HEK293T (cell line): ENCODE measurements at regions not wholly inside any gene's neighbourhood (a gene's known extent, or its start where the extent isn't known, plus 50 kb on each side); places are given as distances from the start of the nearest gene placed in this dataset.

Experiments used
- CTCF ChIA-PET: fragments of 350-600 bp; formaldehyde crosslinking; extraction: SDS; loops from one replicate; lab custom pipeline; 2021; ENCODE audit warnings: antibody characterized with exemption, inconsistent platforms; lab: Yijun Ruan, JAX
- POLR2A ChIA-PET: fragments of 350-600 bp; formaldehyde crosslinking; extraction: SDS; loops from one replicate; lab custom pipeline; 2020; ENCODE audit warnings: antibody characterized with exemption, inconsistent platforms; lab: Yijun Ruan, JAX
- DNase-seq: peaks from one replicate; pipeline ENCODE4 v3.0.0; 2012; ENCODE audit warnings: mixed read lengths; ENCODE audit errors: extremely low spot score
- ARNT ChIP-seq: fragments of 450-650 bp; IDR thresholded peaks from 2 replicates; pipeline ENCODE4 v1.6.1; 2017; ENCODE audit warnings: mild to moderate bottlenecking
- BHLHE40 ChIP-seq: fragments of 450-650 bp; IDR thresholded peaks from 2 replicates; pipeline ENCODE4 v1.6.1; 2016; ENCODE audit warnings: mild to moderate bottlenecking, moderate library complexity, borderline replicate concordance
- CTBP1 ChIP-seq: fragments of 450-650 bp; IDR thresholded peaks from 2 replicates; pipeline ENCODE4 v1.6.1; 2016; ENCODE audit warnings: borderline replicate concordance
- ELF4 ChIP-seq: fragments of 450-650 bp; IDR thresholded peaks from 2 replicates; pipeline ENCODE4 v1.6.1; 2017; ENCODE audit warnings: antibody characterized with exemption
- FOXA1 ChIP-seq: fragments of 450-650 bp; IDR thresholded peaks from 2 replicates; pipeline ENCODE4 v1.6.1; 2016; ENCODE audit warnings: mild to moderate bottlenecking
- FOXK2 ChIP-seq: fragments of 450-650 bp; IDR thresholded peaks from 2 replicates; pipeline ENCODE4 v1.6.1; 2016; ENCODE audit warnings: mild to moderate bottlenecking
- FOXM1 ChIP-seq: fragments of 450-650 bp; IDR thresholded peaks from 2 replicates; pipeline ENCODE4 v1.6.1; 2017; ENCODE audit warnings: mild to moderate bottlenecking, borderline replicate concordance
- HDGF ChIP-seq: fragments of 450-650 bp; IDR thresholded peaks from 2 replicates; pipeline ENCODE4 v1.6.1; 2017; ENCODE audit warnings: antibody characterized with exemption, borderline replicate concordance
- L3MBTL2 ChIP-seq: fragments of 450-650 bp; conservative IDR thresholded peaks from 2 replicates; pipeline ENCODE4 v1.6.1; 2016; ENCODE audit warnings: mild to moderate bottlenecking
- LEF1 ChIP-seq: fragments of 450-650 bp; IDR thresholded peaks from 2 replicates; pipeline ENCODE4 v1.6.1; 2017; ENCODE audit warnings: mild to moderate bottlenecking, borderline replicate concordance
- NFRKB ChIP-seq: fragments of 450-650 bp; IDR thresholded peaks from 2 replicates; pipeline ENCODE4 v1.6.1; 2016; ENCODE audit warnings: mild to moderate bottlenecking, moderate library complexity
- SP1 ChIP-seq: fragments of 450-650 bp; IDR thresholded peaks from 2 replicates; pipeline ENCODE4 v1.6.1; 2017
- SUZ12 ChIP-seq: fragments of 450-650 bp; IDR thresholded peaks from 2 replicates; pipeline ENCODE4 v1.6.1; 2016; ENCODE audit warnings: mild to moderate bottlenecking
- TARDBP ChIP-seq: fragments of 450-650 bp; IDR thresholded peaks from 2 replicates; pipeline ENCODE4 v1.6.1; 2016
- ZNF384 ChIP-seq: fragments of 450-650 bp; IDR thresholded peaks from 2 replicates; pipeline ENCODE4 v1.6.1; 2016
- TF ChIP-seq, protein P1 (sequence below): fragments of 450-650 bp; IDR thresholded peaks from 2 replicates; pipeline ENCODE4 v1.6.1; 2016

GRCh38 chr2:39524756-39525635 is 87.9 kb upstream of the MAP4K3 start:
- POLR2A ChIA-PET: no interaction called here
- TF ChIP-seq FOXM1 (no peak), NFRKB (no peak), SP1 (no peak), ARNT (no peak)
- TF ChIP-seq, protein P1, sequence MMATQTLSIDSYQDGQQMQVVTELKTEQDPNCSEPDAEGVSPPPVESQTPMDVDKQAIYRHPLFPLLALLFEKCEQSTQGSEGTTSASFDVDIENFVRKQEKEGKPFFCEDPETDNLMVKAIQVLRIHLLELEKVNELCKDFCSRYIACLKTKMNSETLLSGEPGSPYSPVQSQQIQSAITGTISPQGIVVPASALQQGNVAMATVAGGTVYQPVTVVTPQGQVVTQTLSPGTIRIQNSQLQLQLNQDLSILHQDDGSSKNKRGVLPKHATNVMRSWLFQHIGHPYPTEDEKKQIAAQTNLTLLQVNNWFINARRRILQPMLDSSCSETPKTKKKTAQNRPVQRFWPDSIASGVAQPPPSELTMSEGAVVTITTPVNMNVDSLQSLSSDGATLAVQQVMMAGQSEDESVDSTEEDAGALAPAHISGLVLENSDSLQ: no peak
- DNase-seq: no peak
- CTCF ChIA-PET: interaction anchor here (0.6 kb wide), 2 partner anchors 15 to 582 kb away, joined by 3 read pairs; no protein-coding TSS in a partner anchor

GRCh38 chr2:39525636-39526412 is 88.7 kb upstream of the MAP4K3 start:
- DNase-seq: no peak
- ChIA-PET POLR2A (no interaction called here), CTCF (interaction anchor here (0.6 kb wide), 1 partner anchor 581 kb away, joined by 3 read pairs; no protein-coding TSS in a partner anchor)
- no peak for TF ChIP-seq NFRKB
- no peak for TF ChIP-seq L3MBTL2
- TF ChIP-seq LEF1: no peak
- no peak for TF ChIP-seq FOXK2
- TF ChIP-seq FOXM1: no peak
- TF ChIP-seq, protein P1: no peak
- no peak for TF ChIP-seq SP1
- no peak for TF ChIP-seq FOXA1
- TF ChIP-seq HDGF: no peak
- TF ChIP-seq BHLHE40: no peak
- TF ChIP-seq ZNF384: no peak
- TF ChIP-seq TARDBP: no peak
- no peak for TF ChIP-seq ELF4
- no peak for TF ChIP-seq ARNT
- no peak for TF ChIP-seq SUZ12
- TF ChIP-seq CTBP1: no peak

DNA sequence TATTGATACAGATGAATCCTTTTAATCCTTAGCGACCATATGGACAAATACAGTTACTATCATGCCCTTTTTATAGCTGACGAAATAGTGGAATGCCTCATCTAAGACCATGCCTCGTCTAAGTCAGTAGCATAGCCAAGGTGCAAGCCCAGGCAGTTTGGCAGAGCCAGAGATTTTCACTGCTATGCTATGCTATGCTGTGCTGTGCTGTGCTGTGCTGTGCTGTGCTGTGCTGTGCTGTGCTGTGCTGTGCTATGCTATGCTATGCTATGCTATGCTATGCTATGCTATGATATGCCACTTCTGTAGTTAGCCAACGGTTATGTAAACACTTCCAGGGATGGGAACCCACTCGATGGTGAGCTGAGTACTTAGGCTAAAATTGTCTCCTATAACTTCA is 91.6 kb upstream of the MAP4K3 start:
- ChIA-PET CTCF (no interaction called here), POLR2A (no interaction called here)
- DNase-seq: no peak
- TF ChIP-seq SP1: no peak
- TF ChIP-seq FOXM1: no peak
- TF ChIP-seq SUZ12: no peak
- no peak for TF ChIP-seq LEF1
- no peak for TF ChIP-seq ZNF384

GRCh38 chr2:39529836-39530235 is 92.8 kb upstream of the MAP4K3 start:
- no peak for DNase-seq
- TF ChIP-seq ZNF384 (no peak), BHLHE40 (no peak), LEF1 (no peak), HDGF (no peak)
- POLR2A ChIA-PET: no interaction called here
- CTCF ChIA-PET: no interaction called here

- no peak for DNase-seq
- TF ChIP-seq SUZ12 (no peak), ZNF384 (no peak), LEF1 (no peak), SP1 (no peak), L3MBTL2 (no peak), ELF4 (no peak), ARNT (no peak), HDGF (no peak), FOXK2 (no peak), FOXA1 (no peak)
- TF ChIP-seq, protein P1: no peak
- POLR2A ChIA-PET: no interaction called here
- CTCF ChIA-PET: no interaction called here
Measured at GRCh38 chr2:39530411-39530866, 93.4 kb upstream of the MAP4K3 start.

- DNase-seq: no peak
- no peak for TF ChIP-seq SP1
- TF ChIP-seq FOXA1: no peak
- TF ChIP-seq ZNF384: no peak
- TF ChIP-seq CTBP1: no peak
- no peak for TF ChIP-seq SUZ12
- TF ChIP-seq BHLHE40: no peak
- TF ChIP-seq LEF1: no peak
- no peak for TF ChIP-seq HDGF
- TF ChIP-seq, protein P1: no peak
- no peak for TF ChIP-seq ARNT
- no peak for TF ChIP-seq FOXM1
- TF ChIP-seq NFRKB: no peak
- no peak for TF ChIP-seq TARDBP
- no peak for TF ChIP-seq FOXK2
- TF ChIP-seq ELF4: no peak
- no peak for TF ChIP-seq L3MBTL2
- ChIA-PET CTCF (no interaction called here), POLR2A (no interaction called here)
Measured at GRCh38 chr2:39531220-39531777, 94.2 kb upstream of the MAP4K3 start.
